Parathyroid adenoma (tissue), 2 donors: ENCODE measurements at regions not wholly inside any gene's neighbourhood (a gene's known extent, or its start where the extent isn't known, plus 50 kb on each side); places are given as distances from the start of the nearest gene placed in this dataset.

Source experiments
- H2AFZ ChIP-seq: fragments of 300-600 bp; sonication (generic); one replicate; pipeline ENCODE4 v1.7.0; 2017; ENCODE audit warnings: antibody characterized with exemption, mild to moderate bottlenecking
- H3K27ac ChIP-seq: fragments of 300-600 bp; sonication (generic); one replicate; pipeline ENCODE4 v1.7.0; 2017
- H3K27me3 ChIP-seq: fragments of 300-600 bp; sonication (generic); one replicate; pipeline ENCODE4 v1.7.0; 2017; ENCODE audit warnings: low read length; ENCODE audit not compliant: control insufficient read depth, insufficient read depth
- H3K36me3 ChIP-seq: fragments of 300-600 bp; sonication (generic); one replicate; pipeline ENCODE4 v1.7.0; 2017; ENCODE audit warnings: low read length; ENCODE audit not compliant: control insufficient read depth, insufficient read depth
- H3K4me1 ChIP-seq: fragments of 300-600 bp; sonication (generic); one replicate; pipeline ENCODE4 v1.7.0; 2017; ENCODE audit warnings: control low read depth
- H3K4me2 ChIP-seq: fragments of 300-600 bp; sonication (generic); one replicate; pipeline ENCODE4 v1.7.0; 2017; ENCODE audit warnings: low read length
- H3K4me3 ChIP-seq: fragments of 300-600 bp; sonication (generic); one replicate; pipeline ENCODE4 v1.7.0; 2017; ENCODE audit warnings: low read depth, low read length
- H3K79me2 ChIP-seq: fragments of 300-600 bp; sonication (generic); one replicate; pipeline ENCODE4 v1.7.0; 2017; ENCODE audit warnings: control low read depth
- H3K9ac ChIP-seq: fragments of 300-600 bp; sonication (generic); one replicate; pipeline ENCODE4 v1.7.0; 2017; ENCODE audit warnings: mild to moderate bottlenecking
- H3K9me3 ChIP-seq: fragments of 300-600 bp; sonication (generic); one replicate; pipeline ENCODE4 v1.7.0; 2017; ENCODE audit warnings: low read length; ENCODE audit not compliant: control insufficient read depth
- CTCF ChIP-seq: fragments of 300-600 bp; sonication (generic); IDR thresholded peaks from one replicate; pipeline ENCODE4 v1.7.0; 2017; ENCODE audit warnings: antibody characterized with exemption, mild to moderate bottlenecking
- donor health status: primary hyperparathyroidism.

GRCh38 chrX:139141370-139141769, 389.2 kb upstream of the F9 start:
- Histone ChIP-seq H3K9ac (no peak overlapping the region), H3K9me3 (no peaks in the 10 kb centered on the region), H3K4me1 (no peaks in the 10 kb centered on the region), H3K27me3 (no peaks in the 10 kb centered on the region), H3K27ac (no peak overlapping the region), H3K4me2 (no peak overlapping the region), H3K4me3 (no peak overlapping the region), H3K36me3 (no peaks in the 10 kb centered on the region), H3K79me2 (no peaks in the 10 kb centered on the region), H2AFZ (no peak overlapping the region)
- no peak for TF ChIP-seq CTCF

DNA sequence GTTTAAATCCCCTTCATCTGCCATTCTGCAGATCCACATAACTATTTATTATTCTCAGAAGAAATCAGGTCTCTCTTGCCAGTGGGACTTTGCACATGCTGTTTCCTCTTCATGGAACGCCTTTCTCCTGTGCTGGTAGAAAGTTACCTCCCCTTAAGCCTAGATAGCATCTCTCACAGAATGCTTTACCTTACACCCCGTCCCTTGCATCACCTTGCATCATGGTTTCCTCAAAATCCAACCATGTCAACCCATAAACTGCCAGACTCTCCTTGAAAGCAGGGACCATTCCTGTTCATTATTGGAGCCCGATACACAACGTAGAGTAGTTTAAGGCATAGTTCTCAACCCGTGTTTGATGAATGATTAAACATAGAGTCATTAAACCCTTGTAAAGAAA, 396.2 kb upstream of the F9 start:
- H3K79me2 ChIP-seq, result no peaks in the 10 kb centered on the region
- no peak overlapping the region for H3K27ac ChIP-seq
- H3K4me1 ChIP-seq, result no peaks in the 10 kb centered on the region
- no peak overlapping the region for H3K4me3 ChIP-seq
- no peak overlapping the region for H2AFZ ChIP-seq
- TF ChIP-seq CTCF, result no peak
- H3K36me3 ChIP-seq, result no peaks in the 10 kb centered on the region
- H3K4me2 ChIP-seq, result no peak overlapping the region
- H3K9ac ChIP-seq, result no peak overlapping the region
- H3K27me3 ChIP-seq, result no peaks in the 10 kb centered on the region
- no peaks in the 10 kb centered on the region for H3K9me3 ChIP-seq

GRCh38 chrX:139126493-139126892, 404.0 kb upstream of the F9 start:
- H3K4me1 ChIP-seq, result no peaks in the 10 kb centered on the region

DNA sequence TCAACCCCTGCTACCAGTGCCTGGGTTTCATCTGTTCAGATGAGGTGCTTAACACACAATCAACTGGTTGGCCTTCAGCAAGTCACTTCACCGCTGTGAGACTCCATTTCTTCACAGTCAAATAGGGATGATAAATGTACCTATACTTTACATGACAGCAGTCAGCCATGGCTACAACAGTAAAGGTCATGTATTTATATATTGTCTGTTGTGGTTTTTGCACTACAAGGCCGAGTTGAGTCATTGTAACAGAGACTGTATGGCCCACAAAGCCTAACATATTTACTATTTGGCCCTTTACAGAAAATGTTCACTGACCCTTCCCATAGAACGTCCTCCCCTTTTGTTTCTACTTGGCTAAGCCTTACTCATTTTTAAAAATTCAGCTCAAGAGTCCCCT, 404.6 kb upstream of the F9 start:
- H3K79me2 ChIP-seq, result no peaks in the 10 kb centered on the region
- TF ChIP-seq CTCF, result no peak

More at GRCh38 chrX:139126493-139126892, 404.0 kb upstream of the F9 start:
- Histone ChIP-seq H3K9me3 (no peaks in the 10 kb centered on the region), H3K36me3 (no peaks in the 10 kb centered on the region), H3K4me3 (no peak overlapping the region), H3K79me2 (no peaks in the 10 kb centered on the region), H3K4me2 (no peak overlapping the region), H3K27ac (no peak overlapping the region), H3K9ac (no peak overlapping the region), H3K27me3 (no peaks in the 10 kb centered on the region), H2AFZ (no peak overlapping the region)
- TF ChIP-seq CTCF, result peak; percentile 28

DNA sequence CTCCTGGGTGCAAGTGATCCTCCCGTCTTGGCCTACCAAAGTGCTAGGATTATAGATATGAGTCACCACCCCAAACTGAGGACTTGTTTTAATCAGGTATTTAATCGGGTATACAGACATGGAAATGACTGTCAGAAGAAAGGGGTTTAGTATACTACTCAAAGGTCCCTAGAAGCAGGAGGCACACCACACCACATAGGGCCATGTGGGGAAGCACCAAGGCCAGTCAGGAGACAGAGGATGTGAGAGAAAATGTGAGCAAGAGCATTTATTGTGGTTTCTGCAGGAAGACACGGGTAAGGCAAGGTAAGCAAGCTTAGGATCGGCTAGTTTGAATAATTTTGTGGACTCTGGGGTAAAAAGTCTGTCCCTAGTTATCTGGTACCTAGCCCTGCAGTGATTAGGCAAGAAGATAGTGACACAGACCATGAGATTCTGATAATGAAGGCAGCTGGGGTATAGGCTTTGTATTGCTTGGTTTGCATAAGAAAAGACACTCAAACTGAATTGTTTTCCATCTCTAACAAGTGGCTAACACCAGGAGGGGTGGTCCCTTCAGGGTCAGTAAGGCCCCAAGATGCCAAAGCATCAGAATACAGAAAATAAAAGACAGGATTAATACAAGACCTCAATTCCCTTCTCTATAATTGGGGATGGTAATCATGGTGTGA, 408.8 kb upstream of the F9 start:
- H3K9me3 ChIP-seq, result no peaks in the 10 kb centered on the region
- no peak overlapping the region for H3K4me3 ChIP-seq
- H3K79me2 ChIP-seq, result no peaks in the 10 kb centered on the region
- H3K9ac ChIP-seq, result no peak overlapping the region
- no peak for TF ChIP-seq CTCF
- no peak overlapping the region for H3K4me2 ChIP-seq
- no peak overlapping the region for H2AFZ ChIP-seq
- H3K27ac ChIP-seq, result no peak overlapping the region
- no peaks in the 10 kb centered on the region for H3K36me3 ChIP-seq
- H3K4me1 ChIP-seq, result no peaks in the 10 kb centered on the region
- H3K27me3 ChIP-seq, result no peaks in the 10 kb centered on the region

More for the DNA sequence above, 404.6 kb upstream of the F9 start:
- no peaks in the 10 kb centered on the region for H3K9me3 ChIP-seq
- H3K4me1 ChIP-seq, result no peaks in the 10 kb centered on the region
- no peak overlapping the region for H3K4me2 ChIP-seq
- no peaks in the 10 kb centered on the region for H3K27me3 ChIP-seq
- H2AFZ ChIP-seq, result no peak overlapping the region
- H3K9ac ChIP-seq, result no peak overlapping the region
- H3K4me3 ChIP-seq, result no peak overlapping the region
- H3K36me3 ChIP-seq, result no peaks in the 10 kb centered on the region
- H3K27ac ChIP-seq, result no peak overlapping the region
